ENCODE measurements at regions not wholly inside any gene's neighbourhood (a gene's known extent, or its start where the extent isn't known, plus 50 kb on each side); places are given as distances from the start of the nearest gene placed in this dataset.

GRCh38 chr21:19608101-19608621, 1204.6 kb upstream of the TMPRSS15 start:
- 16 to 29% methylated on average over 4 of the region's 4 CpGs for WGBS, 2 donors
- Histone ChIP-seq H3K9me3 (ENCODE audit: control insufficient read depth in 4 of 4, insufficient read depth in 3 of 4, low read length in 3 of 4) (no peaks in the 10 kb centered on the region), H3K27me3 (ENCODE audit: control insufficient read depth in 3 of 3, insufficient read depth in 3 of 3, low read length in 2 of 3) (no peaks in the 10 kb centered on the region), H3K4me1 (ENCODE audit: control insufficient read depth in 5 of 5, insufficient read depth in 5 of 5, low read length in 5 of 5) (no peaks in the 10 kb centered on the region), H3K27ac (ENCODE audit: low read depth in 1 of 2, low read length in 1 of 2) (no peak overlapping the region), H3K36me3 (ENCODE audit: control insufficient read depth in 4 of 4, insufficient read depth in 4 of 4, low read length in 4 of 4) (no peaks in the 10 kb centered on the region), H3K4me3 (no peak overlapping the region), H3K9ac (ENCODE audit: insufficient read depth in 1 of 2, low read length in 2 of 2) (no peak overlapping the region)
- no peak for ATAC-seq (ENCODE audit: insufficient read depth, low FRiP score)
- DNase-seq: peak in 2 of 3 donors; percentile 2 to 4
- no peak for TF ChIP-seq CTCF (IDR thresholded peaks at IDR 0.05; ENCODE audit: control extremely low read depth, extremely low read depth)

- H3K9ac ChIP-seq (ENCODE audit: insufficient read depth in 1 of 2, low read length in 2 of 2): no peak overlapping the region
- H3K4me1 ChIP-seq (ENCODE audit: control insufficient read depth in 5 of 5, insufficient read depth in 5 of 5, low read length in 5 of 5): no peaks in the 10 kb centered on the region
- WGBS, 2 donors: 71 to 80% methylated on average over 3 of the region's 3 CpGs
- ATAC-seq (ENCODE audit: insufficient read depth, low FRiP score): no peak
- no peak for DNase-seq
- H3K27ac ChIP-seq (ENCODE audit: low read depth in 1 of 2, low read length in 1 of 2): no peak overlapping the region
- no peaks in the 10 kb centered on the region for H3K9me3 ChIP-seq (ENCODE audit: control insufficient read depth in 4 of 4, insufficient read depth in 3 of 4, low read length in 3 of 4)
- H3K27me3 ChIP-seq (ENCODE audit: control insufficient read depth in 3 of 3, insufficient read depth in 3 of 3, low read length in 2 of 3): no peaks in the 10 kb centered on the region
- no peak for TF ChIP-seq CTCF (IDR thresholded peaks at IDR 0.05; ENCODE audit: control extremely low read depth, extremely low read depth)
- H3K4me3 ChIP-seq: no peak overlapping the region
- no peaks in the 10 kb centered on the region for H3K36me3 ChIP-seq (ENCODE audit: control insufficient read depth in 4 of 4, insufficient read depth in 4 of 4, low read length in 4 of 4)
Measured at GRCh38 chr21:19609611-19610010, 1206.0 kb upstream of the TMPRSS15 start.

DNA sequence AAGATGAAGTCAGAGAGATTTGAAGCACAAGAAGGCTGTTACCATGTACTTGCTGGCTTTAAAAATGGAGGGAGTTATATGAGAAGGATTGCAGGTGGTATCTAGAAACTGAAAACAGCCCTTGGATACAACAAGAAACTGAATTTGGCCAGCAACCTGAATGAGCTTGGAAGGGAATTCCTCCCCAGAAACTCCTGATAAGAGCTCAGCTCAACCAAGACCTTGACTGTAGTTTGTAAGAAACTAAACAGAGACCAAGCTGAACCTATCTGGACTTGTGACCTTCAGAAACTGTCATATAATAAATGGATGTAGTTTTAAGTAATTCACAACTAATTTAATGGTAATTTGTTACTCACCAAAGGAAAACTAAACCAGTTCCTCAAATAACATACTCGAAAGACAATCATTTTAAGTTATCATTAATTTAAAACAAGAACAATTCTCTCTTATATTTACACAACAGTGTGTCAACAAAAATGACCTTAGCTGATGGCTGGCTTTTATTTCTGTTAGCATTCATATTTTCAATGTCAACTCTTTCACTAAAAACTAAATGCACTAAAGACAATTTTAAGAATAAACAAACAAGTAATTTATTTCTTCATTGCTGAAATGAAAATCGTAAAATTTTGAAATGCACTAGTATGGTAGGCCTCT, 1218.4 kb upstream of the TMPRSS15 start:
- no peak overlapping the region for H3K9ac ChIP-seq (ENCODE audit: insufficient read depth in 1 of 2, low read length in 2 of 2)
- WGBS, 2 donors: 77 to 85% methylated on average over 2 of the region's 2 CpGs
- no peaks in the 10 kb centered on the region for H3K36me3 ChIP-seq (ENCODE audit: control insufficient read depth in 4 of 4, insufficient read depth in 4 of 4, low read length in 4 of 4)
- no peak for TF ChIP-seq CTCF (IDR thresholded peaks at IDR 0.05; ENCODE audit: control extremely low read depth, extremely low read depth)
- DNase-seq (no peak), ATAC-seq (ENCODE audit: insufficient read depth, low FRiP score) (no peak)
- no peaks in the 10 kb centered on the region for H3K4me1 ChIP-seq (ENCODE audit: control insufficient read depth in 5 of 5, insufficient read depth in 5 of 5, low read length in 5 of 5)
- no peak overlapping the region for H3K4me3 ChIP-seq
- no peak overlapping the region for H3K27ac ChIP-seq (ENCODE audit: low read depth in 1 of 2, low read length in 1 of 2)
- no peaks in the 10 kb centered on the region for H3K9me3 ChIP-seq (ENCODE audit: control insufficient read depth in 4 of 4, insufficient read depth in 3 of 4, low read length in 3 of 4)
- H3K27me3 ChIP-seq (ENCODE audit: control insufficient read depth in 3 of 3, insufficient read depth in 3 of 3, low read length in 2 of 3): no peaks in the 10 kb centered on the region

DNA sequence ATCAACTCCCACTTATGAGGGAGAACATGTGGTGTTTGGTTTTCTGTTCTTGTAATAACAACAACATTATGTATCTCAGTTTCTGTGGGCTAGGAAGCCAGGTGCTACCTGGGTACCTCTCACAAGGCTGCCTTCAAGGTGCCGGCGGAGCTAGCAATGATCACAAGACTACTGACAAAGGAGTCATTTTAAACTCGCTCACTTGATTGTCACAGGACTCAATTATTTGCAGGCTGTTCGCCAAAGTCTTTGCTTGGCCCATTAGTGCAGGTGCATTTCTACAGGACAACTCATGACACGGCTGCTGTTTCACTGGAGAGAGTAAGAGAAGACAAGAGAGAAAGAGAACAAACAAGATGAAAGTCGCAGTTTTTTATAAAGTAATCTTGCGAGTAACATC, 1237.4 kb upstream of the TMPRSS15 start:
- Histone ChIP-seq H3K36me3 (ENCODE audit: control insufficient read depth in 4 of 4, insufficient read depth in 4 of 4, low read length in 4 of 4) (no peaks in the 10 kb centered on the region), H3K9ac (ENCODE audit: insufficient read depth in 1 of 2, low read length in 2 of 2) (no peak overlapping the region), H3K27ac (ENCODE audit: low read depth in 1 of 2, low read length in 1 of 2) (no peak overlapping the region), H3K9me3 (ENCODE audit: control insufficient read depth in 4 of 4, insufficient read depth in 3 of 4, low read length in 3 of 4) (no peaks in the 10 kb centered on the region), H3K27me3 (ENCODE audit: control insufficient read depth in 3 of 3, insufficient read depth in 3 of 3, low read length in 2 of 3) (no peaks in the 10 kb centered on the region), H3K4me3 (no peak overlapping the region), H3K4me1 (ENCODE audit: control insufficient read depth in 5 of 5, insufficient read depth in 5 of 5, low read length in 5 of 5) (no peaks in the 10 kb centered on the region)
- WGBS, 2 donors: 87 to 91% methylated on average over 7 of the region's 7 CpGs
- ATAC-seq (ENCODE audit: insufficient read depth, low FRiP score) (no peak), DNase-seq (no peak)
- TF ChIP-seq CTCF (IDR thresholded peaks at IDR 0.05; ENCODE audit: control extremely low read depth, extremely low read depth): no peak

Measured in lung (tissue), 11 donors.